Left lung (tissue), 4 donors: ENCODE measurements at regions not wholly inside any gene's neighbourhood (a gene's known extent, or its start where the extent isn't known, plus 50 kb on each side); places are given as distances from the start of the nearest gene placed in this dataset.

Experiments used
- ATAC-seq: fragments of 200-7000 bp; cut with Tn5 transposase; one replicate; pipeline ENCODE4 v1.9.1; 2020; ENCODE audit warnings: moderate library complexity
- DNase-seq, 4 donors: peaks; one replicate each; pipeline ENCODE4 v3.0.0-alpha.2; 2013 to 2020
- H3K27ac ChIP-seq, 2 donors: fragments of 200-600 bp; sonication (generic) in 1 of 2; one replicate each; pipeline versions ENCODE4 v1.5.0 to v1.8.0; 2020 to 2021
- H3K27me3 ChIP-seq, 2 donors: fragments of 200-600 bp; sonication (generic) in 1 of 2; one replicate each; pipeline versions ENCODE4 v1.5.0 to v1.8.0; 2020 to 2021
- H3K36me3 ChIP-seq, 2 donors: fragments of 200-600 bp; sonication (generic) in 1 of 2; one replicate each; pipeline versions ENCODE4 v1.5.0 to v1.8.0; 2020 to 2021
- H3K4me1 ChIP-seq, 2 donors: fragments of 200-600 bp; one replicate each; pipeline ENCODE4 v1.8.0; 2021
- H3K4me3 ChIP-seq, 2 donors: fragments of 200-600 bp; sonication (generic) in 1 of 2; one replicate each; pipeline versions ENCODE4 v1.5.0 to v1.8.0; 2020 to 2021; ENCODE audit warnings: mild to moderate bottlenecking in 1 of 2
- H3K9me3 ChIP-seq, 2 donors: fragments of 200-600 bp; sonication (generic) in 1 of 2; one replicate each; pipeline versions ENCODE4 v1.5.0 to v1.8.0; 2020 to 2021
- intact Hi-C, 2 donors: fragments of 100-400 bp; cut with DNase I; formaldehyde crosslinking; loops; one replicate each; pipeline versions ENCODE4 v1.11.2 to v1.14.2; 2022
- TF ChIP-seq, protein P1 (sequence below), 2 donors: fragments of 200-600 bp; sonication (generic) in 1 of 2; IDR thresholded peaks; one replicate each; pipeline versions ENCODE4 v1.5.0 to v1.8.0; 2021; ENCODE audit warnings: antibody characterized with exemption in 2 of 2
- donor health status: DM: no; HTN: yes; CAD: no.
- donor health status: DM: no; HTN: no; CAD: no.

DNA sequence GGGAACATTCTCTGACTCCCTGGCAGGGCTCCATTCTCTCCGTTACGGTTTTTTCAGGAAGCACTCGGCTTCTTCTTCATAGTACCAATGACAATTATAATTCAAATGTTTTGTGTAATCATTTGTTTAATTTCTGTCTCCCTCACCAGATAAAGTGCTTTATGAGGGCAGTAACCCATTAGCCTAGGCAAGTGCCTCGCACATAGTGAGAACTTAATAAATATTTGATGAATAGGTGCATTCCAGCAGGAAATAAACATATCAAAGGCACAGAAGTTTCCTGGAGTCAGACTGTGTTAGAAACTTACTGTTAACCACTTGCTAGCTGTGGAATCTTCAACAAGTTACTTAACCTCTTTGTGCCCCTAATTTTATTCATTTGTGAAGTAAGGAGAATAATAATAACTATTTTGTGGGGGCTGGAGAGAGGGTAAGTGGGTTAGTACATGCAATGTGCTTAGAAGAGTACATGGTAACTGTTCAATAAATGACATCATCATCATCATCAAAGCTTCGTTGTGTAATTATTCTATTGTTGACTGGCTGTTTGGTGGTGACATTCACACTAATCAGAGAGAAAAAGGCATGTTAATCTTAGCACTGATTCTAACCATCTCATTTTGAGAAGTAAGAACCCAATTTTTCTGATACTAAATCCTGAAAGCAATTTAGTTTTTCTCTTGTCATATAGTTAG lies 352.3 kb downstream of the INSIG2 start:
- TF ChIP-seq, protein P1, sequence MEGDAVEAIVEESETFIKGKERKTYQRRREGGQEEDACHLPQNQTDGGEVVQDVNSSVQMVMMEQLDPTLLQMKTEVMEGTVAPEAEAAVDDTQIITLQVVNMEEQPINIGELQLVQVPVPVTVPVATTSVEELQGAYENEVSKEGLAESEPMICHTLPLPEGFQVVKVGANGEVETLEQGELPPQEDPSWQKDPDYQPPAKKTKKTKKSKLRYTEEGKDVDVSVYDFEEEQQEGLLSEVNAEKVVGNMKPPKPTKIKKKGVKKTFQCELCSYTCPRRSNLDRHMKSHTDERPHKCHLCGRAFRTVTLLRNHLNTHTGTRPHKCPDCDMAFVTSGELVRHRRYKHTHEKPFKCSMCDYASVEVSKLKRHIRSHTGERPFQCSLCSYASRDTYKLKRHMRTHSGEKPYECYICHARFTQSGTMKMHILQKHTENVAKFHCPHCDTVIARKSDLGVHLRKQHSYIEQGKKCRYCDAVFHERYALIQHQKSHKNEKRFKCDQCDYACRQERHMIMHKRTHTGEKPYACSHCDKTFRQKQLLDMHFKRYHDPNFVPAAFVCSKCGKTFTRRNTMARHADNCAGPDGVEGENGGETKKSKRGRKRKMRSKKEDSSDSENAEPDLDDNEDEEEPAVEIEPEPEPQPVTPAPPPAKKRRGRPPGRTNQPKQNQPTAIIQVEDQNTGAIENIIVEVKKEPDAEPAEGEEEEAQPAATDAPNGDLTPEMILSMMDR (IDR thresholded peaks at IDR 0.05) = no peak
- no peaks in the 10 kb centered on the region for H3K4me1 ChIP-seq
- intact Hi-C loops = no loop called here
- no peaks in the 10 kb centered on the region for H3K27me3 ChIP-seq
- ATAC-seq (no peak), DNase-seq (no peak)
- no peaks in the 10 kb centered on the region for H3K9me3 ChIP-seq
- H3K36me3 ChIP-seq = no peaks in the 10 kb centered on the region
- no peak overlapping the region for H3K4me3 ChIP-seq
- H3K27ac ChIP-seq = no peak overlapping the region

DNA sequence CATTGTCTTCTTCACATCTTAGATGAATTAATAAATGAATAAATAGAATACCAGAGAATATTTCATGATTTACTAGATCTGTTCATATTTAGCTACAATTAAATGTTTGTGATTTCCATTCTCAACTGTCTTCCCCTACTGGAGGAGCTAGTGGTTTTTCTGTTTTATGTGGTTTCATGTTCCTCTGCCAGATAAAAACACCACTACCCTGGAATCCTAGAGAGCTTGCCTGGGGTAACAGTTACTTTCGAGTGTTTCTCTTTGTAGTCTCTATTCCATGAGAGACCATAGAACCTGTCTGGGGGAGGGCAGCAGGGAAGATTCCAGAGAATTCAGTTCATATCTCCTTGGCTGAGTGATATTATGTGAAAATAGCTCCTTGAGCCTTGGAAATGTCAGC lies 349.2 kb downstream of the INSIG2 start:
- Histone ChIP-seq H3K9me3 (no peaks in the 10 kb centered on the region), H3K27me3 (no peaks in the 10 kb centered on the region), H3K4me3 (no peak overlapping the region), H3K36me3 (no peaks in the 10 kb centered on the region), H3K27ac (no peak overlapping the region), H3K4me1 (no peaks in the 10 kb centered on the region)
- TF ChIP-seq, protein P1 (IDR thresholded peaks at IDR 0.05) = no peak
- no peak for DNase-seq
- intact Hi-C loops = no loop called here
- no peak for ATAC-seq

DNA sequence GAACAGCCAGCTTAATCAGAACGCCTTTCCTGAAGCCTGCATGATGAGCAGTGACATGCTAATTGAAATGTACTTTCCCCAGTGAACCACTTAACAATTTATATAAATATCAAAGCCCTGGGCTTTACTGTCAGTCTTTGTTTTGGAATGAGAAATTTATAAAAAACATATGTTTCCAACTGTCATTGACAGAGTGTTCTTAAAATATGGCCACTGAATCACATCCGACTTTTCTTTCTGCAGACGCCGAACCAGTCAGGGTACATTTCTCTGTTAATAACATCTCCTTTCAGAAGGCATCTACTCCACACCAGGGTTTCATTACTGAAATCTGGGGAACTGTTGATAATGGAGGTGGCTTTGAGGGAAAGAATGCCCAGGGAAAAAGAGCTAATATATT lies 343.7 kb downstream of the INSIG2 start:
- Histone ChIP-seq H3K27me3 (no peaks in the 10 kb centered on the region), H3K4me1 (no peaks in the 10 kb centered on the region), H3K4me3 (no peak overlapping the region), H3K36me3 (no peaks in the 10 kb centered on the region), H3K27ac (no peak overlapping the region), H3K9me3 (no peaks in the 10 kb centered on the region)
- TF ChIP-seq, protein P1 (IDR thresholded peaks at IDR 0.05) = no peak
- DNase-seq (no peak), ATAC-seq (no peak)
- intact Hi-C loops = no loop called here

DNA sequence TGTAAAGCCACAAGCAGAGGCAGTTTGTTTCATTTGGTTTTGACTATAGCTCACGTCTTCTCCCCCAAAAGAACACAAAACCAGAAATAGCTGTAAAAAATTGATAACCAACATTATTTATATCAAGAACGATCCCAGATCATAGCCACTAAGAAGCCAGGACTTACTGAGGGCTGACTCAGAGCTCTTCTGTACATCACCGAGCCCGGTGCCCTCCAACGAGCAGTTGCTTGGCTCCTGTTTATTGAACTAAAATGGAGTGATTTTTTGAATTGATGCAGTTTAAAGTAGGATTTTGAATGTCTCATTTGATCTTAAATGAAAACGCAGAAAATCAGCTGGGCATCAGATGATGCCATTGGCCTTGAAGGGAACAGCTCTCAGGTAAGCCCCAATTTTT lies 343.3 kb downstream of the INSIG2 start:
- Histone ChIP-seq H3K36me3 (no peaks in the 10 kb centered on the region), H3K4me1 (no peaks in the 10 kb centered on the region), H3K27me3 (no peaks in the 10 kb centered on the region), H3K9me3 (no peaks in the 10 kb centered on the region), H3K27ac (no peak overlapping the region), H3K4me3 (no peak overlapping the region)
- TF ChIP-seq, protein P1 (IDR thresholded peaks at IDR 0.05) = no peak
- DNase-seq (no peak), ATAC-seq (no peak)
- intact Hi-C loops = no loop called here

DNA sequence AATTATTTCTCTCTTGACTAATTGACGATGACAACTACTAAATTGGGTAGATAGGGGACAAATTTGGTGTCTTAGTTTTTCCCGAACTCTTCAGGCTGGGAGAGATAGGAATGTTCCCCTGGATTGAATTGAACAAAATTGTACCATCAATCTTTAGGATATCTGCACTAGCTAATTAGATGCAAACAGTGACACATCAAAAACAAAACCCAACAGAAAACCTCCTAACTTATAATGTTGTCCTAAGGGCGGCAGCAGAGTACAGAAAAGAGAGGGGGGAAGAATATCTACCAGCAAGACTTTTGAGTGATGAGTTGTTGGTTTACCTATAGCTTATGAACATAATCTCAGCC lies 342.9 kb downstream of the INSIG2 start:
- no peak for DNase-seq
- no peaks in the 10 kb centered on the region for H3K27me3 ChIP-seq
- H3K36me3 ChIP-seq = no peaks in the 10 kb centered on the region
- intact Hi-C loops = no loop called here
- no peaks in the 10 kb centered on the region for H3K4me1 ChIP-seq
- TF ChIP-seq, protein P1 (IDR thresholded peaks at IDR 0.05) = no peak
- no peak overlapping the region for H3K27ac ChIP-seq
- no peak for ATAC-seq
- no peak overlapping the region for H3K4me3 ChIP-seq
- H3K9me3 ChIP-seq = no peaks in the 10 kb centered on the region
